Skin of body (tissue), 1 donor: ENCODE measurements at regions not wholly inside any gene's neighbourhood (a gene's known extent, or its start where the extent isn't known, plus 50 kb on each side); places are given as distances from the start of the nearest gene placed in this dataset.

ENCODE experiments used
- DNase-seq: peaks from one replicate; lab custom pipeline; 2025; lab: John Stamatoyannopoulos, UW

- DNase-seq = no peak
Measured at GRCh38 chr2:40507432-40507831, 55.5 kb upstream of the SLC8A1 start.

DNA sequence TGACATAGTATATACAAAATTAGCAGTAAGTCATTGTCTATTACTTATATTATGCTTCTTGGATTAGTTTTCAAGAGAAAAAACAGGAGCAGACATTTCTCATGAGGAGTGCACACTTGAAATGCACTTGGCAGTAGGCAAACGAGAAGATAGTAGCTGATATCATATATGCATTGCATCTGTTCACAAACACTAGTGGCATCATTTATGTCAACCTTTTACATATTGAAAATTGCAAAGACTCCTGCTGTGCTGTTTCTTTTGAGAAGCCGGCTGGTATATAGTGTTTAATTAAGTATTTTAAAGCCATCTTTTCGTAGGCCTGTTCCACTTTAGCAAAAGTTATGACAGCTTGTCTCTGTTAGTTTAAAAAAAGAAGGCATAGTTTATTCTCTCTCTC is 58.4 kb upstream of the SLC8A1 start:
- no peak for DNase-seq

DNA sequence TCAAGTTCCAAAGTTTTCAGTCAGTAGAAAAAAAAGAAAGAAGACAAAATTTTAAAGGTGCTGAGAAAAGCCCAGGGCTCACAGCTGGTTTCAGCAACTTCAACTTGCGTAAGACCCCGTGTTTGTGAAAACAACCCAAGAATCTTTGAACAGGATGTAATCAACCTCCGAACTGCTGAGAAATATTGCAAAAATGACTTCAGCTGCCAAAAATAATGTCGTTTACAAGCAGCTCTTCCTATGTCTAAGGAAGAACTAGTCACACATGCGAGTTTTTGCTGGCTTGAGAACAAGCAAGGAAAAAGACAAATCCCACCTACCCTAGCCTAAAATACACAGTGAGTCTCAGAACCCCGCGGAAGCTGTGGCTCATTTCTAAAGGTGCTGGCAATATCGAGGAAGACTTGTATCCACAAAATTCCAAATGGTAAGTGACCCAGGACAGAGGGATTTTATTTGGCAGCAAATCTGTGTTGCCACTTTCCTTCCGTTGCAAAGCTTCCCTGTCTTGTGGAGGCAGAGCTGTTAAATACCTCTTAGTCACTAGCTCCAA is 59.8 kb upstream of the SLC8A1 start:
- DNase-seq = peak; percentile 55

DNA sequence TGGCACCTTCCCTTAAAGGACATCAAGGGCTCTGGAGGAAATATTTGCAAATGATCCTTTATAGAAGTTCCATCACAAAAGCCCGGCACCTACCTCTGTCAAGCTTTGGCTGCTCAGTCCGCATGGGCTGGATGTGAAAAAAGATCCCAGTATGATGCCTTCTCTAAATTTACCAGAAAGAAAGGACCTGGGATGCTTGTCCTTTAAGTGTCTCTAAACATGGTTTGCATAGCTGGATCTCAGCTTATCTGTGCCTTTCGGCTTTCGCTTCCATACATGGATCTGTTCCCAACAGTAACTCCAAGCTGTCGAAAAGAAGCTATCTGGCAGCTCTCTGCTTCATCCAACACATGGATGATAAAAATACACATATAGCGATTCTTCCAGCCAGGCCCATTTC is 60.4 kb upstream of the SLC8A1 start:
- DNase-seq = no peak

DNA sequence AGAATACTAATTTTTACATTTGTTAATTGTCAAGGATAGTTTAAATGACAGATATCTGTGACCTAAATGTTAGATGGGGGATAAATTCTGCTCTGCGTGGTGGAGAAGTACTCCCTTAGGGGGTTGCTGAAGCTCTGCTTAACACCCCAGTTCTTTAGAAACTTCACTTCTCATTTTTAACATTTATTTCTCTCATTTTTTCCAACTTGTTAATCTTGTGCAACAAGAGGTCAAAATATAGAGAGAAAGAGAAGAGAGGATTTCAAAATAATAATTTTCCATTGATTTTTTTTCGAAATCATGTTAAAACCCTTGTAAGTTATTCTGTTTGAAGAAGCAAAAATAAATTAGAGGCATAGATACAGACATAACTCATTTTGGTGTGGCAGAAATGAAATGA is 61.3 kb upstream of the SLC8A1 start:
- DNase-seq = no peak

GRCh38 chr2:40516604-40517003 is 64.7 kb upstream of the SLC8A1 start:
- DNase-seq = no peak

DNA sequence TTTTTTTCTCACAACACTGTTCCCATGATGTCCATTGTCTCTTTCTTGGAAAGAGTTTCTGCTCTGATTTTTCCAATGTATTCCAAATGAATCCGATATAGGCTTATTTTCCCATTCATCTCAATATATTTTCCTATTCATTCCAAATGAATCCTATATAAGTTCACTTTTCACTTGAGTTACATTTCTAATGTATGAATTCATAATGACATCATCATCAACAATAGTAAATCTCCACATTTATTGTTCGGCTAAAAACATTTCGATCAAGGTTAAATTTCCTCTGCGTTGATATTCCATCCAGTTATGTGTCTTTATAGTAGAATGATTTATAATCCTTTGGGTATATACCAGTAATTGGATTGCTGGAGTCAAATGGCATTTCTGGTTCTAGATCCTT is 76.7 kb upstream of the SLC8A1 start:
- DNase-seq = no peak

- DNase-seq = no peak
Measured at GRCh38 chr2:40531359-40531758, 79.5 kb upstream of the SLC8A1 start.

- DNase-seq = no peak
Measured at GRCh38 chr2:40534528-40534927, 82.6 kb upstream of the SLC8A1 start.

GRCh38 chr2:40535972-40536371 is 84.1 kb upstream of the SLC8A1 start:
- DNase-seq = no peak

GRCh38 chr2:40540026-40540425 is 88.1 kb upstream of the SLC8A1 start:
- DNase-seq = no peak

DNA sequence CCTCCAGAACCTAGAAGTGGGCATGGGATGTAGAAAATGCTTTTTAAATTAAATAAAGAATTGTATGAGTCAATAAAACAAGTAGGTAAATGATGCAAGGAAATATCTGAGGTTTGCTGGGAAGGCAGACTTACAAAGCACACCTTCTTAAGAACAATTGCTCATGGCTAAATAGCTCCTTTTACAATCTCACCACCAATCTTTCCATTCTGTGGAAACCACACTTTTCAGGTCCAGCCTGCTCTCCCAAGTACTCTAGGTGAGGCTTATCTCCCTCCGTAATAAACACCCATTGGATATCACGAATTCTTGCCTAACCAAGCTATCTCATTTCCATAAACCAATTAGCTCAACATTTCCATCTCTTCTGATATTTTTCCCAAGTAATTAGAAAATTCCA is 91.5 kb upstream of the SLC8A1 start:
- DNase-seq = no peak

- no peak for DNase-seq
Measured at GRCh38 chr2:40544072-40544471, 92.2 kb upstream of the SLC8A1 start.

DNA sequence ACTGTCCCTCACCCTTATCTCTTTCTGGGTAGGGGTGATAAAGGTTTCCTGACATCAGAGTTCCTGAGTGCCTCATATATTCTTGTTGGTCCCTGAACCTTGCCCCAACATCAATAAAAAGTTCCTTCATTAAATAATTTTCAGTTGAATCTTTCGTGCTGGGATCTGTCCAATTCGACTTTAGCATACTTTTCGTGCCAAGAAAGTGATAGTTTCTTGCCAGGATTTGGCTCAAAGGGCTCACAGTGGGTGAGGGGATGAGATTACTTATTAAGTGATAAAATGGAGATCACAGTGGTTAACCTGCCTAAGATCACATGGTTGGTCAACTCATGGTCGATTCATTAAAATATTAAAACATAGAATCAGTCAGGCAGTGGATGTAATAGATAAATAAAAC is 93.8 kb upstream of the SLC8A1 start:
- no peak for DNase-seq

DNA sequence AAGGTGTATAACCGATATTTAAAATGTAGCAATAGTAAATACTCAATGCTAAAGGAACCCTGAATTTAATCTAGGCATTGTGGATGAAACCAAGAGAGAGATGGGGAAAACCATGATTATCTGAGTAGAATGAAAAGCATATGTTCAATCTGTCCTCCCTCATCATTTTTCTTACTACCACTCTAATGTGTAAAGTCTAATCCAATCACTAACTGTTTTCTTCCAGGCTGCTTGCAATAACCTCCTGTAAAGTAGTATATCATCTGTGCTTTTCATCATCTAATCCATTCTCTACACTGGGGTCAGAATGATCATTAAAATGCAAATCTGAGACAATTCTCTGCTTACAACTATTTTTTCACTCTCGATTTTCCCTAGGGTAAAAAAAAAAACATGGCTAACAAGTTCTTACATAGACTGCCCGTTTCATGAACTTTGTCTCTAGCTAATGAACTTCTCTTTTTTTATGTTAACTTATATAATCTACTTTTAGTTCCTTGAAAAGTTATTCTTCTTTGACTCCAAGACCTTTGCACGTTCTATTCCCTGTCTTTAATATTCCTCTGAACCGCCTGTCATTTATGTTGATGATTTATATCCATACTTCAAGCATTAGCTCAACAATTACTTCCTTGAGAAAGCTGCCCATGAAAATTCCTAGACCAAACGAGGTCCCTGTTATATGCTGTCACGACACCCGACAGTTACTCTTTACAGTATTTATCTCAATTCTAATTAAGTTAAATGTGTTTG is 94.7 kb upstream of the SLC8A1 start:
- no peak for DNase-seq

DNA sequence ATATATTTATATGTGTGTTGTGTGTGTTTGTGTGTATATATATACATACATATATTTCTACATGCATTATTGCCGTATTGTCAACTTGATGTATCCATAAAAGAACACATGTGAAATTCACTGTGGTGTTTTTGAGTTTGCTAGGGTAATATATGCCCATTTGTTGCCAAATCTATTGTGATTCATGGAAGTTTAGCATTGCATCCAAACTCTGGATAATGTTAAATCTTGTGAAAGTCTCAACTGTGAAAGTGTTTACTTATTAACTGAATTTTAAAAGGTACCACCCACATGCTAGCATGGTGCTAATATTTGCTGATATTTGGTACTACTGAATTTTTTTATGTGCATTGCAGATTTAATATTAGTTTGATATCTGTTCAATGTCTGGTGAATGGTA is 96.6 kb upstream of the SLC8A1 start:
- DNase-seq = no peak

- no peak for DNase-seq
Measured at GRCh38 chr2:40550085-40550484, 98.2 kb upstream of the SLC8A1 start.

GRCh38 chr2:40551081-40551480 is 99.2 kb upstream of the SLC8A1 start:
- no peak for DNase-seq

DNA sequence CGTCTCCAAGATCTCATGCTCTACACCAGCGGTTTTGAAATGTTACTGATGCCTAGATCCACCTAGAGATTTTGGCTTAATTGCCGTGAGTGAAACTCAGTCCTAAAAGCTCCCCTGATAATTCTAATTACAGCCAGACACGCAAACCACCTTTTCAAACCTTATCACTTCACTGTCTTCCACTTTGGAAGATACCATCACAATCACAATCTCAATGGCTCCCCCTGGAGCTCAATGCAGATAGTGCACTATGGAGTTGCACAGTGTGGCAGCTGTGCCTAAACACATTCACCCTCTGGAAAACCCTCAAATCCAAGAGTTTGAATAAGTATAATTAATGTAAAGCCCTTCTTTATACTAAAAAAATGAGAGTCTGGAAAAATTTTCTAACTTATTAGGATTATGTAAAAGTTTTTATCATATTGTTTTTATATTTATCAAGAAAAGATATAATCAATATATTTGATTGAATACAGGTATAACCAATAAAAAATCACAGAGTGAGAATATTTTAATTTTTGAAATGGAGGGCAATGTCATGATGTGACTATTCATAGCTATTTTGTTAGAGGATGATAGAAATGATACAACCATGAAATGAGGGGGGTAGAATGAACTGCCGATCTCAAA is 102.9 kb upstream of the SLC8A1 start:
- DNase-seq = no peak

- no peak for DNase-seq
Measured at GRCh38 chr2:40556293-40556692, 104.4 kb upstream of the SLC8A1 start.

DNA sequence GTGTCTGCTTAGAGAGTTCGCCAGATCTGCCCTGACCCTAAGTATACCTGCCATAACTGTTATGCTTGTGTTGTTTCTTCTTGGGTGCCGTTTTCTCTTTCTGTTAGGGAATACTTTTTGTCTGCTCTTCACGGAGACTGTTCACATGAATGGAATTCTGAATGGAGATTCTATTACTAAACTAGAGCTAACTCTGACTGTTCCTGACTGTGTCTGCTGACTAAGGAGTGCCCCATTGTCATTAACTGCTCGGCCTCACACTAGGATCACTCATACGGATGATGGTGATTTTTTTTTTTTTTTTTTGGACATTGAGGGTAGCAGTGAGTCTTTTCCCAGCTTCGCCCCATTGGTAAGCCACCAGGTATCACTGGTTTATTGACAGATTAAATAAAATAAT is 104.8 kb upstream of the SLC8A1 start:
- DNase-seq = no peak

DNA sequence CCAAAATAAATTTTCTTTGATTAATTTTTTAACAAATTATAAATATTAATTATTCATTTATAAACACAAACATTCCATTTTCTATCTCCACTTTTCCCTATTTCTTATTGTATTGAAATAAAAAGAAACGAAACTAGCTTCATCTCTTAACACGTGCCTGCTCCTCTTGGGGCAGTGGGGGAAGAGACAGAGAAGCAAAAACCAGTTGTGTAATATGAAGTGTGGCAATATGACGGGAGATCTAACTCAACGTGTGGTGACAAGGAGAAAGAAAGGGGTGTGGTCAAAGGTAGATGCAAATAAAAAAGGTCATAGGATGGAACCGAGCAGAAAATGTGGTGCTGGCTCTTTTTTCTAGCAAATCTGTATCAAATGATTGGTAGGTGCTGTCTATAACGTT is 106.9 kb upstream of the SLC8A1 start:
- no peak for DNase-seq

- DNase-seq = no peak
Measured at GRCh38 chr2:40559175-40559574, 107.3 kb upstream of the SLC8A1 start.
